ENCODE measurements at regions not wholly inside any gene's neighbourhood (a gene's known extent, or its start where the extent isn't known, plus 50 kb on each side); places are given as distances from the start of the nearest gene placed in this dataset.

DNA sequence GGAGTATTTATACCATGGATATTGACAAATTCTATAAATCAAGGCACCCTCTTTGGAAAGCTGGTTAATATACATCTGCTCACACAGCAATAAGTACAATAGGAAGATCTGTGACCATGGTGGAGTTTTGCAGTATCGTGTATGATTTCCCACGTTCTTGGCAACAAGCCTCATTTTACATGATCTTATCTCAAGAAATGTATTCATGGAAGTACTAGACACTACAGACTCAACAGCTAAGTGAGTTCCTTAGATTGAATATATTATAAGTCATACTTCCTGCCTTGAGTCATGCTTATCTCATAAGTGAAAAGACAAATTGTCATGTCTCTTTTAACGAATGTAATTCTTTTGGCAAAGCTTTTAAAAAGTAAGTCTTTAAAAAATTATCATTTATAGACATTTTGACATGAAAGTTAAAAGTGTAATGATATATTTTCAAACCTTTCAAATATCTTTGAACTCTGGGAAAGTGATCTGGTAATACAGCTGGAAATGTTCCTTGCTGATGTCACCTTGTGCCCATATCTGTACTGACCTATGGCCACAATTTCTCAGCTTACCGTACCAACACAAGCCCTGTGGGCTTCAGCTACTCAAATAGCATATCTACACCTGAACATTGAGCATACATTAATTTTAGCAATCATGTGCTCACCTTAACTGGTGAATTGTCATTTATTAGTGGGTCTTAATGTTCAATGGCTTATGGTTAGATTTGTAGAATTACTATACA lies 130.3 kb upstream of the TMC3 start:
- BruUV-seq (replicated peaks), result no TSS peak
- Histone ChIP-seq H3K36me3 (ENCODE audit: control insufficient read depth, insufficient read depth, low read length) (no peaks in the 10 kb centered on the region), H3K27ac (ENCODE audit: low read length) (no peak overlapping the region), H3K4me3 (ENCODE audit: low read depth in 2 of 2, low read length in 2 of 2) (no peak overlapping the region), H3K27me3 (ENCODE audit: control insufficient read depth, insufficient read depth, low read length) (no peaks in the 10 kb centered on the region), H3K9me3 (ENCODE audit: control insufficient read depth, insufficient read depth, low read depth, low read length) (no peaks in the 10 kb centered on the region), H3K4me1 (ENCODE audit: control insufficient read depth, insufficient read depth, low read length) (no peaks in the 10 kb centered on the region)
- ATAC-seq (no peak), DNase-seq (ENCODE audit: low read depth, low spot score) (no peak)
- POLR2A ChIA-PET, result no interaction called here
- TF ChIP-seq TCF7L2 (IDR thresholded peaks at IDR 0.05; ENCODE audit: low read depth, low read length) (no peak), SIN3A (IDR thresholded peaks at IDR 0.05; ENCODE audit: borderline replicate concordance, insufficient read depth, low read depth, low read length) (no peak), POLR2AphosphoS5 (IDR thresholded peaks at IDR 0.05; ENCODE audit: low read depth, low read length) (no peak)
- TF ChIP-seq, protein P1, sequence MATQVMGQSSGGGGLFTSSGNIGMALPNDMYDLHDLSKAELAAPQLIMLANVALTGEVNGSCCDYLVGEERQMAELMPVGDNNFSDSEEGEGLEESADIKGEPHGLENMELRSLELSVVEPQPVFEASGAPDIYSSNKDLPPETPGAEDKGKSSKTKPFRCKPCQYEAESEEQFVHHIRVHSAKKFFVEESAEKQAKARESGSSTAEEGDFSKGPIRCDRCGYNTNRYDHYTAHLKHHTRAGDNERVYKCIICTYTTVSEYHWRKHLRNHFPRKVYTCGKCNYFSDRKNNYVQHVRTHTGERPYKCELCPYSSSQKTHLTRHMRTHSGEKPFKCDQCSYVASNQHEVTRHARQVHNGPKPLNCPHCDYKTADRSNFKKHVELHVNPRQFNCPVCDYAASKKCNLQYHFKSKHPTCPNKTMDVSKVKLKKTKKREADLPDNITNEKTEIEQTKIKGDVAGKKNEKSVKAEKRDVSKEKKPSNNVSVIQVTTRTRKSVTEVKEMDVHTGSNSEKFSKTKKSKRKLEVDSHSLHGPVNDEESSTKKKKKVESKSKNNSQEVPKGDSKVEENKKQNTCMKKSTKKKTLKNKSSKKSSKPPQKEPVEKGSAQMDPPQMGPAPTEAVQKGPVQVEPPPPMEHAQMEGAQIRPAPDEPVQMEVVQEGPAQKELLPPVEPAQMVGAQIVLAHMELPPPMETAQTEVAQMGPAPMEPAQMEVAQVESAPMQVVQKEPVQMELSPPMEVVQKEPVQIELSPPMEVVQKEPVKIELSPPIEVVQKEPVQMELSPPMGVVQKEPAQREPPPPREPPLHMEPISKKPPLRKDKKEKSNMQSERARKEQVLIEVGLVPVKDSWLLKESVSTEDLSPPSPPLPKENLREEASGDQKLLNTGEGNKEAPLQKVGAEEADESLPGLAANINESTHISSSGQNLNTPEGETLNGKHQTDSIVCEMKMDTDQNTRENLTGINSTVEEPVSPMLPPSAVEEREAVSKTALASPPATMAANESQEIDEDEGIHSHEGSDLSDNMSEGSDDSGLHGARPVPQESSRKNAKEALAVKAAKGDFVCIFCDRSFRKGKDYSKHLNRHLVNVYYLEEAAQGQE (IDR thresholded peaks at IDR 0.05; ENCODE audit: insufficient read depth in 1 of 2, low read depth in 2 of 2, low read length in 1 of 2), result no peak
- TF ChIP-seq, protein P2, sequence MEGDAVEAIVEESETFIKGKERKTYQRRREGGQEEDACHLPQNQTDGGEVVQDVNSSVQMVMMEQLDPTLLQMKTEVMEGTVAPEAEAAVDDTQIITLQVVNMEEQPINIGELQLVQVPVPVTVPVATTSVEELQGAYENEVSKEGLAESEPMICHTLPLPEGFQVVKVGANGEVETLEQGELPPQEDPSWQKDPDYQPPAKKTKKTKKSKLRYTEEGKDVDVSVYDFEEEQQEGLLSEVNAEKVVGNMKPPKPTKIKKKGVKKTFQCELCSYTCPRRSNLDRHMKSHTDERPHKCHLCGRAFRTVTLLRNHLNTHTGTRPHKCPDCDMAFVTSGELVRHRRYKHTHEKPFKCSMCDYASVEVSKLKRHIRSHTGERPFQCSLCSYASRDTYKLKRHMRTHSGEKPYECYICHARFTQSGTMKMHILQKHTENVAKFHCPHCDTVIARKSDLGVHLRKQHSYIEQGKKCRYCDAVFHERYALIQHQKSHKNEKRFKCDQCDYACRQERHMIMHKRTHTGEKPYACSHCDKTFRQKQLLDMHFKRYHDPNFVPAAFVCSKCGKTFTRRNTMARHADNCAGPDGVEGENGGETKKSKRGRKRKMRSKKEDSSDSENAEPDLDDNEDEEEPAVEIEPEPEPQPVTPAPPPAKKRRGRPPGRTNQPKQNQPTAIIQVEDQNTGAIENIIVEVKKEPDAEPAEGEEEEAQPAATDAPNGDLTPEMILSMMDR (IDR thresholded peaks at IDR 0.05), result no peak
- intact Hi-C loops (cut with micrococcal nuclease; ENCODE audit: unreplicated experiment) (no loop called here), in situ Hi-C loops (cut with HindIII; ENCODE audit: low pct_unique_long_range_greater_than_20kb, low sequenced_read_pairs) (no loop called here)
- CTCF ChIA-PET, result no interaction called here

DNA sequence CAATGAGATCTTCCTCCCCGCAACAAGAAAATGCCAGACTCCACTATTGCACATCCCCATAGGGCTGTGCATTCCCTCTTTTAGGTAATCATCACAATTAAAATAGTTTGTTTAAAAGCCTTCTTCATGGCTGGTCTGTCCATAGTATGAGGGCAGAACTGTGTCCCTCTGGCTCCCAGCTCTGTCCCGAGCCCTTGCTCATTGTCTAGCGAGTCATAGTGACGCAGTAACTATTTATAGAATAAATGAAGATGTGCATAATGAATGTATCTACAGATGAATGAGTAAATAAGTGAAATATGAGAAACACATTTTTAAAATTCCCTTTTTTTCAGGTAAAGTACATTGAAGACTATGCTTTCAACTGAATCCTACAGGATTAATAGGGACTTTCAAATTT lies 128.4 kb upstream of the TMC3 start:
- CTCF ChIA-PET, result no interaction called here
- in situ Hi-C loops (cut with HindIII; ENCODE audit: low pct_unique_long_range_greater_than_20kb, low sequenced_read_pairs), result no loop called here
- Histone ChIP-seq H3K36me3 (ENCODE audit: control insufficient read depth, insufficient read depth, low read length) (no peaks in the 10 kb centered on the region), H3K4me1 (ENCODE audit: control insufficient read depth, insufficient read depth, low read length) (no peaks in the 10 kb centered on the region), H3K9me3 (ENCODE audit: control insufficient read depth, insufficient read depth, low read depth, low read length) (no peaks in the 10 kb centered on the region), H3K27ac (ENCODE audit: low read length) (no peak overlapping the region), H3K4me3 (ENCODE audit: low read depth in 2 of 2, low read length in 2 of 2) (no peak overlapping the region), H3K27me3 (ENCODE audit: control insufficient read depth, insufficient read depth, low read length) (no peaks in the 10 kb centered on the region)
- no peak for ATAC-seq
- intact Hi-C loops (cut with micrococcal nuclease; ENCODE audit: unreplicated experiment), result no loop called here
- DNase-seq (ENCODE audit: low read depth, low spot score), result no peak
- POLR2A ChIA-PET, result no interaction called here
- no TSS peak for BruUV-seq (replicated peaks)
- TF ChIP-seq POLR2AphosphoS5 (IDR thresholded peaks at IDR 0.05; ENCODE audit: low read depth, low read length) (no peak), SIN3A (IDR thresholded peaks at IDR 0.05; ENCODE audit: borderline replicate concordance, insufficient read depth, low read depth, low read length) (no peak), TCF7L2 (IDR thresholded peaks at IDR 0.05; ENCODE audit: low read depth, low read length) (no peak)
- TF ChIP-seq, protein P2 (IDR thresholded peaks at IDR 0.05), result no peak
- TF ChIP-seq, protein P1 (IDR thresholded peaks at IDR 0.05; ENCODE audit: insufficient read depth in 1 of 2, low read depth in 2 of 2, low read length in 1 of 2), result no peak
